HG02798 (cell line): ENCODE measurements at regions not wholly inside any gene's neighbourhood (a gene's known extent, or its start where the extent isn't known, plus 50 kb on each side); places are given as distances from the start of the nearest gene placed in this dataset.
A peak's percentile ranks its signal among the peaks of the same experiment; 100 is the strongest.
"Not testable (repeated sequence)": the region's sequence is repeated elsewhere in the genome, so short reads cannot be mapped to it uniquely, and the experiment has no call there.

Source experiments
- ATAC-seq: cut with Tn5 transposase; IDR thresholded peaks from one replicate; pipeline ENCODE4 v1.9.1; 2021; ENCODE audit warnings: mild to moderate bottlenecking; ENCODE audit not compliant: unreplicated experiment, poor library complexity

GRCh38 chr2:128501006-128501690, 182.5 kb upstream of the HS6ST1 start:
- ATAC-seq = no peak

DNA sequence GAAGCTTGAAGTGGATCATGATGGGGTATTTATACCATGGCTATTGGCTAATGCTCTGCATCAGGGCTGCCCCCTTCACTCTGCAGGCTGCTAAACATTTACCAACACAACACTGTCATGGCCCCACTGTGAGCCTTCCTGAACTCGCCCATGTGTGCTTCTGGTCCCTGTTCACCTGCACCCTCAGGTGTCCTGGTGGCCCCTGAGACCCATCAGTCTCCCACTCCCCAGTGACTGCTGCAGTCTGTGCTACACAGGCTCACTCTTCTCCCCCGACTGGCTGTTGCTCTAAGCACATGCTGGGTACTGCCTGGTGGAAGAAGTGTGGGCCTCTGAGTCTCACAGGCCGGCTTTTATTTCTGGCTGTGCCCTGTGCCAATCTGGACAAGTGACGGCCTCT, 183.0 kb upstream of the HS6ST1 start:
- ATAC-seq = no peak

DNA sequence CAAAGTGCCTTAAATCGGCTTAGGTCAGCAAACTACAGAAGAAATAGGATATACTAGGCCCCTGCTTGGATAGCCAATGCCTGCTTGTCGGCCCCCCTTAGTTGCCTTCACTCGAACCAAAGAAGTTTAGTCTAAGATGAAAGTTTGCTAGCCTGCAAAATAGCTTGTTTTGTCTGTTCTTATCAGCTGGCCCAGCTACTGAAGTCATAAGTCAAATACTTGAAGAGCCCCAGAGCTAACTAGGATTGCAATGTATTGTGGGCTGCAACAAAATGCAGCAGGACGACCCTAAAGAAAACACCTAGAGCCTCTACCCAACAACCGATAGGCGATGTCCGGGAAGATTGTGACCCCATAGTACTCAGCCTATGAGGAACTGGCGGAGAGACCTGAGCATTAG, 183.5 kb upstream of the HS6ST1 start:
- no peak for ATAC-seq

DNA sequence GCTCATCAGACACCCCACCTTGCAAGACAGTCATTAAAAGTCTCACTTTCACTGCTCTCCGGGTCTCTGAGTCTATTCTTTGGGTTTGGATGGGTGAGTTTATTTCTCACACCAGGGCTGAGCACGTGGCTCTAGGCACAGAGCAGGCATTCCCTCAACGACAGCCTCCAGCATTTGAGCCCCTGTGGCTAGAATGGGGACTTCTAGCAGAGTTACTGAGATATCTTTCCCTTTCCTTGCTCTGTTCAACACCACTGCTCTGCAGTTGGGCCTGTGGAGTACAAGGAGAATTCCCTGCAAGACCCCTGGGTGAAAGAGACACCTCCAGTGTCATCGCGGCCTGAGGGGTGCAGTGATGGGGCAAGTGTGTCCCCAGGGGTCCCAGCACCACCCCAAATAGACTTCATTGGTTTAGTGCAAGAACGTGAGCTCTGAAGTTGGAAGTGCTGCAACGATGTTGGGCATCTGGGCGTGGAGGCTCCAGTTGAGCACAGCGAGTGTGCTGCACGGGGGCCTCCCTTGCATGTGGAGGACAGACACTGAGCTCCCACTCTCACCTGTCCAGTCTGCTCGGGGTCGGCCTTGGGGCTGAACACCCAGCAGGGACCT, 184.1 kb upstream of the HS6ST1 start:
- no peak for ATAC-seq

DNA sequence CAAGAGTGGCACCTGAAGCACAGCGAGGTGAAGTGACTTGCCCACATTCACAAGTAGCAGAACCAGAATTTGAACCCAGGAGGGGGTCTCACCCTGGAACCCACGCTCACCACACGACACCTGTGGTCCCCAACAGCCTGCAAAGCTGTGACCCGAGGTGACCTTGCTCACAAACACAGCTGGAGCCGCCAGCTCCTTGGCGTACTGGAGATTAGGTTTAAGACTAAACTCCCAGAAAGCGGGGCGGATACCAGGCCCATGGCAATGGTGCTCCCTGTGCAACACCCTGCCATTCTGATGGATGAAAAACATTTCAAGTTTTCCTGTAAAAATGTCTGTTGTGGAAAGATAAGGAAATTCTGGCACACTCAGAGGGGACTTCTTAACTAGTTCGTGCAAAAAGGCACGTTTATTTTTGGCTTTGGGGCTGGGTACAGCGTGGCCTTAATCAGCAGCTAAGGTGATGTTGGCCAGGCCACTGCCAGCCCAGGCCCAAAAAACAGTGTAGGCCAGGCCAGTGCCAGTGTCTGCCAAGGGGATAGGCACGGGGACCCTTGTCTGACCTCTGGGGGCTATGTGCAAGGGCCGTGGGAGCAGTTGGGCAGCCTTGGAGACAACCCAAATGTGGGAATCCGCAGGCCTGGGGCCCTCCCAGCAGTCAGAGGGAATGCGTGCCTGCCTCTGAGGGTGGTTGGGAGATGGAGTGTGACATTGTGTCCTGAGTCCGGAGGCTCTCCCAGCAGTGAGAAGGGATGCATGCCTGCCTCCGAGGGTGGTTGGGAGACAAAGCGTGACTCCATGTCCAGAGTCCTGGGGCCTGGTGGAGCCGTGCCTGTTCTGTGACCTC, 185.0 kb upstream of the HS6ST1 start:
- no peak for ATAC-seq

DNA sequence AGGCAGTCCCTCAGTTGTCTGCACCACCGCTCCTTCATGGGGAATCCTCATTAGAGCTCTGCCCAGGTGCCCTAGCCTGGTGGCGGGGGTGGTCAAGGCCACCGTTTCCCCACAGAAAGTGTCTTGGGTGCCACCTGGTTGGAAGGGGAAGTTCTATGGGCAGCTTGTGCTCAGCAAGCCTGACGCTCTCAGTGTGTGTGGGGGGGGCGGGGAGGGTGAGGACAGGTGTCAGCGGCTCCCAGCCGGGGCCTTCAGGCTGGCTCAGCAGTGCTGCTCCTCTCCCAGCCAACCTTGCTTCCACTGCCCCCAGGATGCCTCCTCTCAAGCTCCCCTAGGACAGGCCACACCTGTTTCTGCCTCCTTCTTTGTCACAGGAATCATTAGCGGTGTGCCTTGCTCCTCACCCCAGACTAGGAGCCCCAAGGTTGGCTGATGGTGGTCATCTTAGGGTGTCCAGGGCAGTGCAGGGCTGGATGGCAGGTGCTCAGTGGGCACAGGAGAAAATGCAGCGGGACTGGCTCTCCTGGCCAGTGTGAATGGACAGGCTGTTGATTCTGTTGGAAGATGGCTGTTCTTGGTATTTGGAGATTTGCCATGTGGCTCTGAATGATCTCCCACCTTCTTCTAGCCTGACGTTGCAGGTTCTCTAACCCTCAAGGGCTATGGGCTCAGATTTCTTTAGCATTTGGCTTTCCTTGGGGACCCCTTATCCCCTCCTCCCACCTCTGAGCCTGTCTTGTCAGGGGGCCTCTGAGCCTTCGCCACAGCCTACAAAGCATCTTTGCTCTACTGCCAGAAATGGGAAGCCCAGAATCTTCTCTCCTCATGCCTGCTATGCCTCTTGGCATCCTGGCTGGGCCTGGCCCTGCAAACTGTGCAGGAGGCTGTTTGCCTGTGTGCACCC, 185.8 kb upstream of the HS6ST1 start:
- peak; percentile 37 for ATAC-seq

- no peak for ATAC-seq
Observed at GRCh38 chr2:128505150-128505490, 186.5 kb upstream of the HS6ST1 start.

DNA sequence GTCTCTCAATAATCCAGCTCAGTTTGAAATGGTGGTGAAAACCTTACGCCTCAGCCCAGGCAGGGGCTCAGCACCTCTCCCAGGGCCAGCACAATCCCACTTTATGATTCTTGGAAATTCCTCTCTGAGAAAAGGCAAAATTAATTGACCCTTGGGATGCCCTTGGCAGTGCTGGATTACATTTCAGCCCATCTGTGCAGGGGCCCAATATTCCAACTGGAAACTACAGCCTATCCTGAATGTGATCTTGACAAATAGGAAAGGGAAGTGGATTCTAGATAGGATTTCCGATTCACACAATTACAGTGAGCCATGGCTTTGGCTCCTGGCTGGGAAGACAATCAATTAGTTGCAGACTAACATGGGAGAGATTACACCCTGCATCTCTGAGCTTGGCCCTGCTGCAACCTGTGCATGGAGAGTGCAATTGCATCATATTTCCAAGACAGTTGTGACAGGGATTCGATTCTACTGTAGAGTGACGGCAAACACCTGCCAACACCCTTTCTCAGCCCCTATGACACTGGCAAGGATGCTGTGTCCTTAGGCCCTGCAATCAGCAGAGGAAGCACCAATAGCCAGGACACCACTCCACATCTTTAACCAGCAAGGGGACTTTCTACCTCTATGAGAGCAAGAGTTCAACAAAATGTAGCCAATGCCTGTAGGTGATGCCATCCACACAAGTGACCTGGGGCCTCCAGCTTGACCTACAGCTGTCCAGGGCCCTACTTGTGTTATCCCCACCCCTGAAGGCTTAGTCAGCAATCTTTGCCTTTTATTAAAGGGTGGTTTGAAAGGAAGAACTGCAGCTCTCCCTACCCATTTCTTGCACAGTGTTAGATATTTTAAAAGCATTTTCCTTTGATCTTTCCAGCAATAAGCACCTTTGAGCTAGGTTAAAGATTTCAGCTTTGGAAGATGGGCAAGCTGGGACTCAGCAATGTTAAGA, 187.2 kb upstream of the HS6ST1 start:
- ATAC-seq = no peak

DNA sequence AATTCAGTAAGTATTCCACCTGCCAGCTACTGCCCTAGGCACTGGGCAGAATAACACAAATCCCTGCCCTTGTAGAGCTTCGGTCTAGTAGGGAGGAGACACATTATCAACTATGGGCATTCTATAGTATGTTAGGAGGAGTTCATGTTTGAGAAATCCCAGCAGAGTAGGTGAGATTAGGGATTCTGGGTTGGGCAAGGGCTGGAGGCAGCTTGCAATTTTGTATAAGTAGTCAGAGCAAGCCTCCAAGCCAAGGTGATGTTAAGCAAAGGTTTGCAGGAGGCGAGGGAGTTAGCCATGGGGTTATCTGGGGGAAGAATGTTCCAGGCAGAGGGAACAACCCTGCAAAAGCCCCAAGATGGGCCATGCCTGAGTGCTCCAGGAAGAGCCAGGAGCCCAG, 187.9 kb upstream of the HS6ST1 start:
- ATAC-seq = no peak

DNA sequence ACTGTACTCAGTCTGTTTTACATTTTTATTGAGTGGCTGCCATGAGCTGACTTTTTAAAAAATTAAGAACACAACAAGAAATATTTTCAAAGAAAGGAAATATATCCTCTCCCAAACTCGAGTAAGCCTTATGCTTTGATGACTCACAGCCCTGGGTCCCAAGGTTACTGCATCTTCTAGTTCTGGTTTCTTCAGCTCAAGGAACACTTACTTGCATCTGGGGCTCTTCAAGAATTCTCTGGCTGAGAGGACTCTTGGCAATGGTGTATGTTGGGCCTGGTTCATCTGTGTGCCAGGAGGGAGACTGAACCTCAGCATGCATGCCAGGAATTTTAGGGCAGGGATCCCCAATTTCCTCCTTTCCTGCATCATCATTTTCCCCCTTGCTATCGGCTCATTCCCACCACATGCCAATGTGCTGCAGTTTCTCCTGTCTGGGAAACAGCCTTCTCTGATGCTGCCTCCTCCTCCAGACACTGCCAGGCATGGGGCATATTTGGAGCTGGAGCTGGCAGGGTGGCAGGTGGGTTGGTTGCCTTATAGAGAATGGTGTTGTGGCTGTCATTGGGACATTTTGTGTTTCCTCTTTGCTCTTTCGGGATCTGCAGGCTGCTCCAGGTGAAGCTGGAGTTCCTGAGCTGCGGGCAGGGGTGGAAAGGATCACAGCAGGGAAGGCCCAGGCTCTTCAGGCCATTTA, 192.2 kb upstream of the HS6ST1 start:
- no peak for ATAC-seq

GRCh38 chr2:128511731-128512378, 193.2 kb upstream of the HS6ST1 start:
- ATAC-seq = no peak

DNA sequence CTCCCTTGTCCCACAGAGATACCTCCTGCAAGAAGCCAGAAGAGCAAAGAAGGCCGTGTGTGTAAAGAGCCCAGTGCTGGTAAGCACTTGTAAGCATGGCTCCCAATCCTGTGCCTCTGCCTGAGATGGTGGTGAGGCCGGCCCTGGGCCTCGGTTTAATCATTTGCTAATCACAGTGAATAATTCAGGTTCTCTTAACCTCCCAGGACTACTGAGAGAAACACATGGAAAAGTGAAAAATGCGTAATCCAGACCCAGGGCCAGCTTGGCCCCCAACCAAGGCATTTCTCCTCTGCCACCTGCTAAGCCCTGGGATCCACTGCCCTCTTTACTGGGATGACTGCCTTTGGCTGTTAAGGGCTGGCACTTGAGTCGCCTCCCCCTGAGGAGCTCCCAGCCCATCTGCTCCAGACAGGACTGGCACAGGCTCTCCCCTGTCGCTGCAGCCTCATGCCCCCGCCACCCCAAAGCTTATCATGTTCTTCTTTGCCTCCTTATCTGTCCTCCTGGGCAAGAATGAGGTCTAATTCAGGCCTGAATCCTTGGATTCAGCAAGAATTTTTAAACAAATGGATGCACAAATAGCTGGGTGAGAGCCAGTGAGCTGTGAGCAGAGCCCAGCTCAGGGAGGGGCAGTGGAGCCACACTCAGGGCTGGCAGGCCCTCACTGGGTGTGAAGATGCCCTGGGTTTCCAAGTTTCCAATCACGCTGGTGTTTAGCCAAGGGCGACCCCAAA, 193.9 kb upstream of the HS6ST1 start:
- no peak for ATAC-seq

DNA sequence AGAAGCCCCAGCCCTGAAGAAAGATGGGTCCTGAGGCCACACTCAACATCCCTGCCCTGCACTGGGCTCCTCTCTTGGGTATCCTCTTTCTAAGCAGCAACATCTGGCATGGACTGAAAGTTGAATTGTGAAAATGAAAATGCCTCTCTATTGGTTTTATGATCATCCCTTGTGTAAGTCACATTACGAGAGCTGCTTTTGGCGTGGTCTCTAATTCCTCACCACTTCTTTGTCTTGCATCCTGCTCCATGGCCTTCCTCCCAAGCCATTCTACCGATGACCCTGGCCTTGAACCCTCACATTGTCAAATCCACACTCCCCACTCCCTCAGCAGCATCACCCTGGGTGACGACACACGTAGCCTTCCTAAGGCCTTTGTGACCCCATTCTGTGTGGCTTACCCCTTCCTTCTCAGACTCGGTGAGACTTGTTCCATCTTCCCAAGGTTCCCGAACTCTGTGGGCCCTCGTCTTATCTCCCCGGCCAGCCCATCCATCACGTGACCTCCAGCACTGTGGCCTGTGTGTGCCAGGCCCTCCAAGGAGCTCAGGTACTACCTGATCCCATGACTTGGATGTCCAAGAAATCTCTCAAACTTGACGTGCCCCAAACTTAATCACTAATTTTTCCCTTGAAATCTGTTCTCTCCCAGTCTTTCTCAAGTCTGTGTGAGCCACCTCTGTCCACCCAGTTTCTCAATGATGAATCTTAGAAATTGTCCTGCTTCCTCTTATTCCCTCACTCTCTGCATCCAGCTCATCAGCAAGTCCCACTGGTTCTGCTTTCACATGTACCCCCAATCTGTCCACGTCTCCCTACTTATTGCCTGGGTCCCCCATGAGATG, 194.7 kb upstream of the HS6ST1 start:
- ATAC-seq = no peak

- peak; percentile 62 for ATAC-seq
Observed at GRCh38 chr2:128513961-128514283, 195.3 kb upstream of the HS6ST1 start.

DNA sequence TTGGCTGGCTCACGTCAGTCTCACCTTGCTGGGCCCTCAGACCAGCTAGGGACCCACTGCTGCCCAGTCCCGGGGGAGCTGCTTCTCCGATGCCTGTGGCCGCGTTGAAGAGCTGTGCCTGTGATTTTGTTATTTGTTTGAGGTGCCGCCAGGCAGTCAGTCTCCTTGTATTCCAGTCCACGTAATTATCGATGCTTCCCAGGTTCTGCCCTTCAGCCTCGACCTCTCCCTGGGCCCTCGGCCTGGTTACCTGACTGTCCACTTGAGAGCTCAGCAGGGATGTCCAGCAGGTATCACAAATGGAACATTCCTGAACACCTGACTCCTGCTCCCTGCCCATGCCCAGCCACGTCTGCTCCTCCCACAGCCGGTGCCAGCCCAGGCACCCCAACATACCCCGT, 195.9 kb upstream of the HS6ST1 start:
- ATAC-seq = no peak

DNA sequence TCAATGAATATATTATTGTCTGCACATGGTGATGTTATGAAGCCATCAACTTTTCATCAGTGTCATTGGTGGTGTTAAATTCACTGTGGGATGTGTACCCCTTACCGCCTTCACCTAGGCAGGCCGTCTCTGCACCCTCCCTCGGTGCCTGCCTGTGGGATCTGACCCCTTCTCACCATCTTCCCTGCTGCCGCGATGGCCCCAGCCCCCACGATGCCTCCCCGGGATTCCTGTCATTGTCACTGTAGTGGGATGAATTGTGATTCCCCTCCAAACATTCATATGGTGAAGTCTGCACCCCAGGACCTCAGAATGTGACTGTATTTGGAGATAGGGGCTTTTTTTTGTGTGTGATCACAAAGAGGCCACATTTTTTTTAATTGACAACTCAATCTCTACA, 198.3 kb upstream of the HS6ST1 start:
- no peak for ATAC-seq

GRCh38 chr2:128519028-128519427, 200.4 kb upstream of the HS6ST1 start:
- not testable (repeated sequence) for ATAC-seq
